Ishikawa (cell line): ENCODE measurements at regions not wholly inside any gene's neighbourhood (a gene's known extent, or its start where the extent isn't known, plus 50 kb on each side); places are given as distances from the start of the nearest gene placed in this dataset.

Experiments
- CREB1 ChIP-seq: IDR thresholded peaks from 2 replicates; pipeline ENCODE4 v1.6.1; 2012; ENCODE audit warnings: low read depth
- EGR1 ChIP-seq: IDR thresholded peaks from 2 replicates; pipeline ENCODE4 v1.6.1; 2012
- EP300 ChIP-seq: IDR thresholded peaks from 2 replicates; pipeline ENCODE4 v1.6.1; 2012; ENCODE audit warnings: borderline replicate concordance
- FOXM1 ChIP-seq: IDR thresholded peaks from 2 replicates; pipeline ENCODE4 v1.6.1; 2012; ENCODE audit warnings: low read depth, borderline replicate concordance
- MAX ChIP-seq: IDR thresholded peaks from 2 replicates; pipeline ENCODE4 v1.6.1; 2012
- NFIC ChIP-seq: IDR thresholded peaks from 2 replicates; pipeline ENCODE4 v1.6.1; 2012
- RAD21 ChIP-seq: IDR thresholded peaks from 2 replicates; pipeline ENCODE4 v1.6.1; 2012; ENCODE audit warnings: low read depth
- TCF12 ChIP-seq: IDR thresholded peaks from 2 replicates; pipeline ENCODE4 v1.6.1; 2012; ENCODE audit warnings: low read depth
- YY1 ChIP-seq: IDR thresholded peaks from 2 replicates; pipeline ENCODE4 v1.6.1; 2012; ENCODE audit warnings: low read depth

GRCh38 chr22:27687984-27688545 is 113.5 kb downstream of the MN1 start:
- TF ChIP-seq MAX (no peak), NFIC (no peak), EP300 (no peak), YY1 (no peak), EGR1 (no peak), CREB1 (no peak), FOXM1 (no peak), TCF12 (no peak), RAD21 (no peak)
